ENCODE measurements at regions not wholly inside any gene's neighbourhood (a gene's known extent, or its start where the extent isn't known, plus 50 kb on each side); places are given as distances from the start of the nearest gene placed in this dataset.

GRCh38 chr4:158319880-158320279 lies 109.6 kb downstream of the TMEM144 start:
- Histone ChIP-seq H3K9ac (ENCODE audit: insufficient read depth in 1 of 2, low read depth in 2 of 2, low read length in 2 of 2) (no peak overlapping the region), H2AFZ (ENCODE audit: low read depth, low read length) (no peak overlapping the region), H3K9me3 (replicated peaks; ENCODE audit: control insufficient read depth, insufficient read depth, low read depth, low read length) (no peaks in the 10 kb centered on the region), H3K27ac (ENCODE audit: extremely low read depth, low read depth, low read length) (no peak overlapping the region), H3K79me2 (ENCODE audit: control insufficient read depth, insufficient read depth, low read length) (no peaks in the 10 kb centered on the region), H3K4me1 (replicated peaks in 1 of 2; ENCODE audit: control insufficient read depth in 2 of 2, insufficient read depth in 2 of 2, low read length in 2 of 2) (no peaks in the 10 kb centered on the region; a peak in 1 of 5 replicates), H3K36me3 (ENCODE audit: control insufficient read depth, insufficient read depth, low read length) (no peaks in the 10 kb centered on the region), H3K4me2 (ENCODE audit: insufficient read depth, low read length) (no peak overlapping the region), H3K4me3 (no peak overlapping the region), H4K20me1 (replicated peaks; ENCODE audit: control insufficient read depth, insufficient read depth, low read length) (no peaks in the 10 kb centered on the region), H3K9me1 (ENCODE audit: control insufficient read depth, insufficient read depth, low read length) (no peaks in the 10 kb centered on the region), H3K27me3 (ENCODE audit: control insufficient read depth in 2 of 2, insufficient read depth in 2 of 2, low read length in 2 of 2) (no peaks in the 10 kb centered on the region)
- no peak for TF ChIP-seq NFXL1 (CRISPR knock-in tag; IDR thresholded peaks at IDR 0.05)
- TF ChIP-seq ZNF384 (IDR thresholded peaks at IDR 0.05; ENCODE audit: low read depth, low read length) = no peak
- no peak for DNase-seq (ENCODE audit: extremely low read depth in 1 of 4, low spot score in 3 of 4)
- ChIA-PET POLR2A (no interaction called here), CTCF (ENCODE audit: low intra/inter-chr PET ratio) (no interaction called here)
- intact Hi-C loops (cut with micrococcal nuclease) = no loop called here
- in situ Hi-C loops (cut with MboI) = no loop called here
- no peak for FAIRE-seq
- WGBS (ENCODE audit: insufficient coverage, low coverage, missing lambda C conversion rate) = 8% methylated on average over 7 of the region's 7 CpGs
- no peak for ATAC-seq
- no TSS peak for BruUV-seq (replicated peaks)

GRCh38 chr4:158322109-158322508 lies 111.8 kb downstream of the TMEM144 start:
- H3K27me3 ChIP-seq (ENCODE audit: control insufficient read depth in 2 of 2, insufficient read depth in 2 of 2, low read length in 2 of 2) = no peaks in the 10 kb centered on the region
- no peaks in the 10 kb centered on the region for H3K79me2 ChIP-seq (ENCODE audit: control insufficient read depth, insufficient read depth, low read length)
- no peak overlapping the region for H3K9ac ChIP-seq (ENCODE audit: insufficient read depth in 1 of 2, low read depth in 2 of 2, low read length in 2 of 2)
- no peak for ATAC-seq
- peak in 1 of 4 experiments; percentile 4 for DNase-seq (ENCODE audit: extremely low read depth in 1 of 4, low spot score in 3 of 4)
- in situ Hi-C loops (cut with MboI) = no loop called here
- intact Hi-C loops (cut with micrococcal nuclease) = no loop called here
- 0% methylated on average over 1 of the region's 1 CpG for WGBS (ENCODE audit: insufficient coverage, low coverage, missing lambda C conversion rate)
- H3K27ac ChIP-seq (ENCODE audit: extremely low read depth, low read depth, low read length) = no peak overlapping the region
- ChIA-PET POLR2A (no interaction called here), CTCF (ENCODE audit: low intra/inter-chr PET ratio) (no interaction called here)
- H3K9me1 ChIP-seq (ENCODE audit: control insufficient read depth, insufficient read depth, low read length) = no peaks in the 10 kb centered on the region
- H2AFZ ChIP-seq (ENCODE audit: low read depth, low read length) = no peak overlapping the region
- no TSS peak for BruUV-seq (replicated peaks)
- H3K36me3 ChIP-seq (ENCODE audit: control insufficient read depth, insufficient read depth, low read length) = no peaks in the 10 kb centered on the region
- H3K4me2 ChIP-seq (ENCODE audit: insufficient read depth, low read length) = no peak overlapping the region
- no peak for FAIRE-seq
- H3K4me1 ChIP-seq (replicated peaks in 1 of 2; ENCODE audit: control insufficient read depth in 2 of 2, insufficient read depth in 2 of 2, low read length in 2 of 2) = no peaks in the 10 kb centered on the region
- H3K4me3 ChIP-seq = no peak overlapping the region
- H3K9me3 ChIP-seq (replicated peaks; ENCODE audit: control insufficient read depth, insufficient read depth, low read depth, low read length) = no peaks in the 10 kb centered on the region
- no peaks in the 10 kb centered on the region for H4K20me1 ChIP-seq (replicated peaks; ENCODE audit: control insufficient read depth, insufficient read depth, low read length)
- TF ChIP-seq ZNF512 (tag; IDR thresholded peaks at IDR 0.05) (no peak), KAT7 (CRISPR knock-in tag; IDR thresholded peaks at IDR 0.05; ENCODE audit: borderline replicate concordance) (no peak), SUPT5H (IDR thresholded peaks at IDR 0.05) (no peak), CBFA2T2 (conservative IDR thresholded peaks at IDR 0.05) (0 out of 2 replicates have a peak, but pooled peaks have one; percentile 5), LCOR (CRISPR knock-in tag; IDR thresholded peaks at IDR 0.05) (no peak), KDM2B (CRISPR knock-in tag; IDR thresholded peaks at IDR 0.05) (no peak), TCF3 (CRISPR knock-in tag; IDR thresholded peaks at IDR 0.05) (0 out of 2 replicates have a peak, but pooled peaks have one; percentile 6), CBFA2T3 (IDR thresholded peaks at IDR 0.05) (peak; percentile 38), NCOA1 (IDR thresholded peaks at IDR 0.05; ENCODE audit: low read depth) (no peak), SIN3A (IDR thresholded peaks at IDR 0.05; ENCODE audit: borderline replicate concordance in 2 of 2, control insufficient read depth in 1 of 2, low read depth in 2 of 2, low read length in 2 of 2) (no peak), ZNF77 (CRISPR knock-in tag; IDR thresholded peaks at IDR 0.05) (no peak), MYC (IDR thresholded peaks at IDR 0.05; ENCODE audit: low read depth, low read length) (no peak), MYC (CRISPR knock-in tag; IDR thresholded peaks at IDR 0.05; ENCODE audit: borderline replicate concordance, low read depth) (no peak), ZBTB43 (CRISPR knock-in tag; IDR thresholded peaks at IDR 0.05) (no peak), NFIC (IDR thresholded peaks at IDR 0.05) (no peak)
